ENCODE measurements at regions not wholly inside any gene's neighbourhood (a gene's known extent, or its start where the extent isn't known, plus 50 kb on each side); places are given as distances from the start of the nearest gene placed in this dataset.

- no peaks in the 10 kb centered on the region for H4K20me1 ChIP-seq (ENCODE audit: insufficient read depth, low read length)
- H4K5ac ChIP-seq (ENCODE audit: low read depth, low read length) = no peak overlapping the region
- peak overlapping the region; percentile 60 for H2BK120ac ChIP-seq (ENCODE audit: low read depth, low read length)
- H2AK5ac ChIP-seq (ENCODE audit: low read depth, low read length) = peak overlapping the region; percentile 70; the same call in 1 of the 2 replicates
- H4K91ac ChIP-seq (ENCODE audit: insufficient read depth, low read depth, low read length) = no peak overlapping the region
- TF ChIP-seq BHLHE40 (IDR thresholded peaks at IDR 0.05; ENCODE audit: low read depth, low read length) (no peak), RFX5 (IDR thresholded peaks at IDR 0.05; ENCODE audit: low read depth, low read length) (no peak), CHD1 (IDR thresholded peaks at IDR 0.05; ENCODE audit: low read depth, low read length) (no peak)
- no peak overlapping the region for H3K4me3 ChIP-seq (ENCODE audit: insufficient read depth, low read depth, low read length)
- peak overlapping the region in 1 of 2 experiments; percentile 86; a peak in 1 of 4 replicates for H4K8ac ChIP-seq (ENCODE audit: low read depth in 2 of 2, low read length in 2 of 2)
- dilution Hi-C loops (cut with HindIII; ENCODE audit: low sequenced_read_pairs, unreplicated experiment) (no loop called here), intact Hi-C loops (cut with micrococcal nuclease) (loop anchor here (5.0 kb wide), 1 partner anchor 62 kb away; no protein-coding TSS in a partner anchor), in situ Hi-C loops (cut with MboI; ENCODE audit: low sequenced_read_pairs) (no loop called here)
- H3K18ac ChIP-seq (ENCODE audit: low read depth, low read length) = peak overlapping the region; percentile 32; the same call in 1 of the 2 replicates
- H2AFZ ChIP-seq (replicated peaks; ENCODE audit: low read length, poor library complexity) = no peak overlapping the region
- no TSS peak for BruUV-seq (replicated peaks)
- ChIA-PET POLR2A (ENCODE audit: unreplicated experiment) (no interaction called here), CTCF (no interaction called here)
- H2AK9ac ChIP-seq (replicated peaks; ENCODE audit: low read depth, low read length, poor library complexity) = no peak overlapping the region
- peak overlapping the region; percentile 71; the same call in 1 of the 2 replicates for H2BK20ac ChIP-seq (ENCODE audit: low read depth, low read length)
- no peak overlapping the region; the same call in 1 of the 2 replicates for H3K14ac ChIP-seq (replicated peaks; ENCODE audit: low read depth, low read length)
- peak; percentile 32 for ATAC-seq (ENCODE audit: low read depth)
- H3K27ac ChIP-seq (ENCODE audit: insufficient read depth, low read length) = no peak overlapping the region
- H3K36me3 ChIP-seq (ENCODE audit: control insufficient read depth, insufficient read depth, low read length) = no peaks in the 10 kb centered on the region
- no peak overlapping the region for H3K23ac ChIP-seq (ENCODE audit: low read depth, low read length)
- no CpG with 5 or more reads among the region's 1 CpG for WGBS, 2 experiments (ENCODE audit: extremely low coverage in 2 of 2, insufficient read length in 1 of 2)
- no peak overlapping the region for H3K9ac ChIP-seq (ENCODE audit: low read depth, low read length)
- no peak overlapping the region for H3K4ac ChIP-seq (ENCODE audit: low read depth, low read length)
- no peak overlapping the region; the same call in 1 of the 2 replicates for H3K56ac ChIP-seq (ENCODE audit: extremely low read depth, insufficient read depth, low read length)
- H2BK5ac ChIP-seq (ENCODE audit: low read depth, low read length, poor library complexity, severe bottlenecking) = peak overlapping the region; percentile 48
- H2BK15ac ChIP-seq (ENCODE audit: low read depth, low read length) = no peak overlapping the region
- peaks cover 2% of the 10 kb centered on the region; the same call in 1 of the 2 replicates for H3K9me3 ChIP-seq (ENCODE audit: control insufficient read depth, insufficient read depth, low read length)
- H3K27me3 ChIP-seq (ENCODE audit: control insufficient read depth, insufficient read depth, low read length) = no peaks in the 10 kb centered on the region
- no peaks in the 10 kb centered on the region for H3K79me1 ChIP-seq (ENCODE audit: low read depth in 1 of 2, low read length in 2 of 2)
- no peak overlapping the region for H3K4me2 ChIP-seq (ENCODE audit: low read depth, low read length)
- H3K4me1 ChIP-seq (ENCODE audit: control insufficient read depth, insufficient read depth, low read length) = no peaks in the 10 kb centered on the region
- no peak for DNase-seq
- no peaks in the 10 kb centered on the region for H3K9me1 ChIP-seq (ENCODE audit: insufficient read depth, low read length)
These were observed 138.9 kb upstream of the FERD3L start for GRCh38 chr7:19284136-19284535.
